DMS 273 (cell line): ENCODE measurements at regions not wholly inside any gene's neighbourhood (a gene's known extent, or its start where the extent isn't known, plus 50 kb on each side); places are given as distances from the start of the nearest gene placed in this dataset.
A peak's percentile ranks its signal among the peaks of the same experiment; 100 is the strongest.

Experiments
- DNase-seq: peaks from one replicate; lab custom pipeline; 2025; ENCODE audit not compliant: unreplicated experiment; lab: John Stamatoyannopoulos, UW

DNA sequence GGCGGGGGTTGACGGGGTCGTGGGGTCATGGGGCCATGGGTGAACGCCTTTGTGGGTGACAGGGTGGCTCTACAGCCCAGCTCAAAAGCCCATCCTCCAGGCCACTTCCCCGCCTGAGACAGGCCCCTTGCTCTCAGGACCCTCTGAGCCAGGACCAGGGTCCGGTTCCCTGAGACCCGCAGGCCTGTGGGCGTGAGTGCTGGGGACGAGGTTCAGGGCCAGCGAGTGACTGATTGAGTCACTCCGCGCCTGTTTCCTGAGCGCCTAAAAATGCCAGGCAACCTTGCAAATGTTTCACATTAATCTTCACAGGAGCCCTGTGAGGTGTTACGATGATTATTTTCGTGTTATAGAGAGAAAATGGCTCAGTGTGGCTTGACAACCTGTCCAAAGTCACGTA lies 97.8 kb downstream of the ZNF674 start:
- DNase-seq, result peak; percentile 44

DNA sequence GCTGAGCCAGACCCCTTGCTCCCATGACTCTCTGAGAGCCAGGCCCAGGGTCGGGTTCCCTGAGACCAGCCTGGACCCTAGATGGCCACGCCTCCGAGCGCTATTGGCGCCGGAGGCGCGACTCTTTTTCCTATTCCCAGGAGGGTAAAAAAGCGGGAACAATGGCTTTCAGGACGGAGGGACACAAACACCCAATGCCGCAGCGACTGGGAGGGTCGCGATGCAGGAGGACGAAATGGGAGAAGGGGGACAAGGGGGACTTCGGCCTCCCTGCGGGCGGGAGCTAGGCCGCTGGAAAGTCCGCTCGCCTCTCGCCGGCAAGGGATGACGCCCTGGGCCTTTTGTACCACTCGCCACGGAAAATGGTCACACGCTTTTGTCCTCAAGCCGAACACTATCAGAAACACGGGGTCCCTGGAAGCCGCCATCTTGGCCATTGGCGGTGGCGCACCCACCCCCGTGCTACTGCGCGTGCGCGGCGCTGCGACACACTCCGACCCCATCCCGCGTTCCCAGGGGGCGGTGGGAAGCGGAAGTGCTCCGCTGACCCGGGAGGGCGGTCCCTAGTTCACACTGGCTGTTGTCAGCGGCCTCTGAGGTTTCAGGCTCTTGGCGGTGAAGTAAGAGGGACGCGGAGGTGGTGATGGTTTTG lies 98.4 kb downstream of the ZNF674 start:
- peak; percentile 94 for DNase-seq

DNA sequence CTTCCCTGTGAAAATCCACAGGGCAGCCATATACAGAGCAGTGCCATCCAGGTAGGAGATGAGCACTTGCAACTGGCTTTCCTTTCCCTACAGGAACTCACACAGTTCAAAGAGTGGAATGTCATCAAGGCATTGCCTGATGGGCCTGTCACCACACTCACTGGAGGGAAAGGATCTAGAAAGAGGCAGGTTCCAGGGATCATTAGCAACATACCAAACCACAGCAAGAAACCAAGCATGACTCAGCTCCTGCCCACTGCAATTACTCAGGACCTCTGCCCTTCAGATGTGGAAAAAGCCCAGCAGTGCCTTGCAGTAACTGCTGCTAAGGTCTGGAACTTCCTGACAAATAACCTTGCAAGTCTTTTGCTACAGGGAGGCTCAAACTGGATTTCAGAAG lies 101.2 kb downstream of the ZNF674 start:
- no peak for DNase-seq

DNA sequence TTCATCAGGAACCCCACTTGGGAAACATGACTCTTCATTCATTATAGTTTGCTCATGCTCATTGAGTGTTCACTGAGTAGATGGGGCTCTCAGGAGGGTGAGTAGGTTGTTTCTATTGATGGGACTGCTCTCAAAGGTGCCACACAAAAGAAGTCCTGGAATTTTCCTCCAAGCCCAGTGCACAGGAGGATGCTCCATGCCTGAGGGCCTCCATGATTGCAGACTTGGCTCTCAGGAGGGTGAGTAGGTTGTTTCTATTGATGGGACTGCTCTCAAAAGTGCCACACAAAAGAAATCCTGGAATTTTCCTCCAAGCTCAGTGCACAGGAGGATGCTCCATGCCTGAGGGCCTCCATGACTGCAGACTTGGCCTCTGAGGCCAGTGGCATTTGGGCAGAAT lies 108.5 kb downstream of the ZNF674 start:
- no peak for DNase-seq

DNA sequence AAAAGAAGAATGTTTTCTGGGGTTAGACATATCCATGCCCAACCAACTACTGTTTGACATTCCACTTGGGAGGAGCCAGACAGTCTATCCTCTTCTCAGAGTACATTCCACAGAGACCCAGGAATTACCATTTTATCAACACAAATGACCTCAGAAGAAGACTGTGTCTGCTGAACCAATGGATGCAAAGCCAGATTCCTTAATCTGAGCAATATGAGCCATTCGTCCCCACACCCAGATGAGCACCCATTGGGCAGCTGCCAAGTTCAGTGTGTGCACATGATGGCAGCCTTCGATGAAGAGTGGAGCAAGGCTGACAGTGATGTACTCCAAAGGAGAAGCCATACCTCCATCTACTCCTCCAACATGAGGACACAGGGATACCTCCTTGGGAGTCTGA lies 111.3 kb downstream of the ZNF674 start:
- peak; percentile 10 for DNase-seq

DNA sequence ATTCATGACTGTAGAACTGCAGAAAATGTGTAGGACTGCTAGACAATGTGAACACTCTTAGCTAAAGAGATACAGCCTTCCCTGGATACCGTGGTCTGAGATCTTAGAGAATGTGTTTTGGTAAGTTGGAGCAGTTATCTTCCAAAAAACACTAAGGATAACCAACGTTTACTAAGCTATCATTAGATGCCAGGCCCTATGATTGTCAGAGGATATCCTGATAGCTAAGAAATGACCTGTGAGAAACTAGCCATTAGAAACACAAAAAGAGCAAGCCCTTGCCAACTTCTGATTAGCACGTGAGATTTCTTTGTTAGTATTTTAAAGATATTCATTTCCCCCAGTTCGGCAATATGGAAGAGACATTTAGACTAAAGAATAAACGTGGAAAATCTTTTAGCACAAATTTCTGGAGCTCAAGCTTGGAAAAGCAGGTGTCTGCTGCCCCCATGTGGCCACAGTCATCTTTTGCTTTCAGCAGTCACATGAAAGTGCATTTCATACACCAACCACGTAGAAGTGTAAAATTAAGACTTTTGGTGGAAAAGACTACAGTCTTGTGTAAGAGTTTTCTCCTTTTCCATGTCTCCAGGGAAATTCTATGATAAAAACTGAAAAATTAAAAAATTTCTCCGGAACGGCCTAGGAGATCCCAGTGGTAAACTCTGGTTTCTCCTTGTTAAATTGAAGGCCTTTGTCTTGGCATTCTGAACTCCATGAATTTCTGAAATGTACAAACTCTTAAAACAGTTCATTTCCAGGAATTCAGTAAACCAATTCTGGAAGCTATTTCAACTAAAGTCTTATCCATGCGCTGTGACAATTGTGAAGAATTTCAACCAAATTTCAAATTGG lies 136.4 kb downstream of the ZNF674 start:
- peak; percentile 83 for DNase-seq

DNA sequence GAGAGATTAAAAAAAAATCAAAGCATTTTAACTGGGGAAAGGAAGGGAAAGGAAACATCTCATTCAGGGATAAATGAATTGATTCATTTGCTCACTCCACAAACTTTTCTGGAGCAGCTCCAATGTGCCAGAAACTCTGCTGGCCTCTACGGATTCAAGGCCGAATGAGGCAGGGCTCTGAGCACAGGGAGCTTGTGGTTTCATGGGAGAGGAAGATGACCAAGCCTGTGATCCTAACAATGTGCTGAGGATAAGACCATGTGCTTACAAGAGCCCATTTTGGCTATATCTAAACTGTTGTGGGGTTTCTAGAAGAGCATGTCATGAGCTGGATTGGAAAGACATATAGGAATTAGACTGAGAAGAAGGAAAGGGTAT lies 137.5 kb downstream of the ZNF674 start:
- no peak for DNase-seq

DNA sequence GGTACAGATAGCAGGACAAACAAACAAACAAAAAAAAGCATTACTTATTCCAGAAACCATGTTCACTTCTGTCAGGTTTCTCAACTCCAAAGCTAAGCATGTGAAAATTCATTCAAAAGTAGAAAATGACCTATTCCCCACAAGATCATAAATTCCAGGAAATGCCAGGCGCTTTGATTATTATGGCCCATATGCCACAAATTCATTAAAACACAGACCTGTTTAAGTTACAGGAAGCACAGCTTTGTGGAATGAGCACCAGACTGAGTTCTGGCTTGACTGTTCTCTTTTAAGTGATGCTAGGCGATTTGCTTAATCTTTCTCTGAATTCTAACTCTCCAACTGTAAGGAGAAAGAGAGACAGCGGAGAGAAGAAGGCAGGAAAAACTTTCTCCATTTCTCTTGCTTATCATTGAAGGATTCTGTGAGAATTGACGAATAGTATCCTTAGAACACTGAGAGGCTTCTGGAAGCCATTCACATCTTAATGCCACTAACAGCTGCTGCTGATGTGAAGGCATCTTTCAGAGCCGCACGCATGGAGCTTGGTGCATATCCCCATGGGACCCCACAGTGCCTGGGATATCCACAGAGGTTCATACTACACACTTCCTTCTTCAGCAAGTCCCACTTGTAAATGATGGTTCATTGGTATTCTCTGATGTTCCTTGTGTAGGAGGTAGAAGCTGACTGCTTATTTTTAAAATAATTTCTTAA lies 138.0 kb downstream of the ZNF674 start:
- DNase-seq, result no peak

DNA sequence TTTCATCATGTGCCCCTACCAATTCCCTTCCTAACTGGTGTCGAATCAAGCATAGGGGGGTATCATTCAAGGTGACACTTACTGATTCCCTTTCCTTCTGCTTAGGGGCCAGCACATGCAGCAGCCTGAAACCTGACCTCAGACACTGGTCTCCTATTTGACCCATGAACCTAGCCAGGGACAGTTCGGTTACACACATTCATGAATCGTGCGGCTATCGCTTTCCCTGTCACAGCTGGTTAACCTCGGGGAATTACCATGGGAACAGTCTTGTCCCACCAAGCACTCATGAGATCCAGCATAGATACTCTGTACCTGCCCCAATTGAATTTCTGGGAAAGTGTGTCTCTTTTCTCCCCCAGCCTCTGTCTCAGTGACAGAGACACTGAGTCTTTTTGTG lies 140.4 kb downstream of the ZNF674 start:
- DNase-seq, result no peak

DNA sequence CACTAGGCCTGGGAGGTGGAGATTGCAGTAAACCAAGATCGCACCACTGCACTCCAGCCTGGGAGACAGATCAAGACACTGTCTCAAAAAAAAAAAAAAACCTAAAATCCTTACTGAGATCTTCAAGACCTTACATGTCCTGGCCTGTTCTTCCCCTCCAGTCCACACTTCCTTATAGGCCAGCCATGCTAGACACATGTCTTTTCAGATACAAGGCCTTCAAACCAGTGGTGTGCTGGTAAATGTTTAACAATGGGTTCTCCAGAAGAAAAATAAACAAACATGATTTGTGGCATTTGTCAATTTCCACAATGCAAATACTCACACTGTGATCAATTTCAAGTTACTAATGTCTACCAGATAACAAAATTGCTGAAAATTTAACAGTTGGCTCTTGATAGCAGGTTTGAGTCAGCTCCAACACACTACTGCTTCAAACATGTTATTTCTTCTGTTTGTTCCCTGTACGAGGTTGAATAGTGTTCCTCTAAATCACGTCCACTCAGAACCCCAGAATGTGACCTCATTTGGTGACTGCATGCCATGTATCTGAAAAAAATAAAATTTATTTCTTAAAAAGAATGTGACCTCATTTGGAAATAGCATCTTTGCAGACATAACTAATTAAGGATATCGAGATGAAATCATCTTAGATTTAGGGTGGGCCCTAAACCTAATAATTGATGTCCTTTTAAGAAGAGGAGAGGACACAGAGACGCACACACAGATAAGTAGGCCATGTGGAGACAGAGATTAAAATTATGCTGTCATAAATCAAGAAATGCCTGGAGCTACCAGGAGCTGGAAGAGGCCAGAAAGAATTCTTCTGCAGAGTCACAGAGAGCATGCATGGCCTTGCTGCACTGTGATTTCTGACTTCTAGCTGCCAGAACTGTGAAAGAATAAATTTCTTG lies 144.4 kb downstream of the ZNF674 start:
- DNase-seq, result no peak

DNA sequence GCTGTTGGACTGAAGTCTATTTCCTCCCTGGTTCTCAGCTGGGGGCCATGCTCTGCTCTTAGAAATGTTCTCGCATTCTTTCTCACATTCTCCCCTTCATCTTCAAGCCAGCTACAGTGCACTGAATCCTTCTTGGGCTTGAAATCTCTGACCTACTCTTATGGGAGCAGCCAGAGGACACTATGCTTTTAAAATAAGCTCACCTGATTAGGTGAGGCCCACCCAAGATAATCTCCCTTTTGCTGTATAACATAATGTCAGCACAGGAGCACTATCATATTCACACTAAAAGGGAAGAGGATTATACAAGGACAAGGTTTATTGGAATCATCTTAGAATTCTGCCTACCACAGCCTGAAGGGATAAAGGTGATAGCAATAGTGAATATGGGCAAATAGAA lies 146.3 kb downstream of the ZNF674 start:
- no peak for DNase-seq

DNA sequence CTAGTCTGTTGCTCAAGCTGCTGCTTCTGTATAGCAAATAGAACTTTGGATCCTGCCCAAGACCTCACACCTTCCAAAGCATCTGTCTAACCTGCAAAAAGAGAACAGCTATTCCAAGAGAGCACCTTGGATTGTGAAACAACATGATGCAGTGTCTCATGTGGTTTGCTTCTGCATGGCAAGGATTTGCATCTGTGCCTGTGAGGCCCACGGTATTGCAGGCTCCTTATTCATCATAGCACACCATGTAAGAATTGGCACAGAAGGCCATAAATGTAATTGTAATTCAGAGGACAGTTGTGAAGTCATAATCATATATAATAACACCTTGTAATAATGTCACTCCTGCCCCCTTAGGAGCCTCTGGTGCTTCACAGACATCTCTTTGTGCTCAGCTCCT lies 147.1 kb downstream of the ZNF674 start:
- DNase-seq, result no peak

DNA sequence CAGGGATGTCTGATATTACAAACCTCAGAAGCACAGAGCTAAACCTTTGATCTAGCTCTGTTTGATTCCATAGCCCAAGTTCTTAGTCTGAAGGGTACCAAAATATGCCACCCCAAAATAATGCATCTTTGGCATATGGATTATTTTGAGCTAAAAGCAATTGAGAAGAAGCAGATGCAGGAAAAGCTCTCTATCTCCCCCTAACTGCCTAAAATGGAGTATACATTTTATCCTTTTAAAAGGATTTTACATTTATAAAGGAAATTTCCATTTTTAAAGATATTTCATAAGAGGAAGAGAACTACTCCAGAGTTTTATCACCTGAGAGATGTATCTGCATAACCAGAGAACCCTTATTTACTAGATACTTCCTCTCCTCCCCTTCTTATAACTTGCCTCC lies 158.7 kb downstream of the ZNF674 start:
- no peak for DNase-seq

DNA sequence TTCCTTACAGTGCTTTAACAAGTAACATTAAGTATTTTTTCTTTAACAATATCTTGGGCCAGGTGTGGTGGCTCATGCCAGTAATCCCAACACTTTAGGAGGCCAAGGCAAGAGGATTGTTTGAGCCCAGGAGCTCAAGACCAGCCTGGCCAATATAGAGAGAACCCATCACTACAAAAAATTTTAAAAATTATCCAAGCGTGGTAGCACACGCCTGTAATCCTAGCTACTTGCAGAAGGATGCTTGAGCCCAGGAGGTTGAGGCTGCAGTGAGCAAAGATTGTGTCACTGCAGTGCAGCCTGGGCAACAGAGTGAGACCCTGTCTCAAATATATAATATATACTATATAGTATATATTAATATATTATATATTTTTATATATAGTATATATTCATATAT lies 162.2 kb downstream of the ZNF674 start:
- no peak for DNase-seq

DNA sequence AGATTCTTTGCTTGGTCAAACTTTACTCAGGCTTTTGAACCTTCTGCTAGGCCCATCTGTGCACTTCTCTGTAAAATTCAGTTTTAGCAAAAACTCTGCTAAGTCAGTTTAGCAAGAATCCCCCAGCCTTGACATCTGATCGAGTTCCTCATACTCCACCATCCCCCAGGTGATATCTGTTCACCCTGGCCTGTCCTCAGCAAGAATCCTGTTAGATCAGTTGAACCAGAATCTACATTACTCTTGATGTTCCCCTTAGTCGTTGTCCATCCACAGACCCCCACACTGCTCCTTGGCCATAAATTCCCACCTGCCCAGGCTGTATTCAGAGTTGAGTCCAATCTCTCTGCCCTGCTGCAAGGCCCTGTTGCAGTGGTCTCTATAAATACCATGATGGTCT lies 162.6 kb downstream of the ZNF674 start:
- no peak for DNase-seq

DNA sequence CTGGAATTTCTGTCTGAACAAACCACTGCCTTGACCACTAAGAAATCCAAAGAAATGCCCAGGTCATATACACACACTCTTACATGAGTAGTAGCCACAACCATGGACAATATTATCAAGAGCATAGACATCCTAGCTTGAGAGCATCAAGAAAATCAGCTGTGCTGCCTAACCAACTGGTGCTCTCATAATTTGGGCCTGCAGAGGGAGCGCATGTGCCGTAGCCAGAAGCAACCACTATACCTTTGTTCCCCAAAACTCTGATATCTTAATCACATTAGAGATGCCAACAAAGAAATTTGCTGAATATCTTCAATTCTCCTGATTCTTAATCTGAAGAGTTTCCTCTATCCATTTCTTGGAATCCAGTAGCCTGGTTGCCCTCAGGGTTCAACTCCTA lies 163.6 kb downstream of the ZNF674 start:
- peak; percentile 42 for DNase-seq

DNA sequence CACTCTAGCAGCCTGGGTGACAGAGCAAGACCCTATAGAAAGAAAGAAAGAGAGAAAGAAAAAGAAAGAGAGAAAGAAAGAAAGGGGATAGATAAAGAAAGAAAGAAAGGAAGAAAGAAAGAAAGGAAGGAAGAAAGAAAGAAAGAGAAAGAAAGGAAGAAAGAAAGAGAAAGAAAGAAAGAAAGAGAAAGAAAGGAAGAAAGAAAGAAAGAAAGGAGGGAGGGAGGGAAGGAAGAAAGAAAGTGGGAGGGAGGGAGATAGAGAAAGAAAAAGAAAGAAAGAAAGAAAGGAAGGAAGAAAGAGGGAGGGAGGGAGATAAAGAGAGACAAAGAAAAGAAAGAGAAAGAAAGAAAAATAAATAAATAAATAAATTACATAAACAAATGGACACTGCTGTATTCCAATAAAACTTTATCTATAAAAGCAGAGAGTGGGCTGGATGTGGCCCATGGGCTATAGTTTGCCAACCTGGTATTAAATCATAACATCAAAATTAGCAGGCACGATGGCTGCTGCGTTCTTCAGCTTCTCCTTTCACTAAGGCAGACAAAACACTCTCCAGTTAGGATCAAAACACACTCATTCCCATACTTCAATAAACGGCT lies 165.0 kb downstream of the ZNF674 start:
- DNase-seq, result no peak

DNA sequence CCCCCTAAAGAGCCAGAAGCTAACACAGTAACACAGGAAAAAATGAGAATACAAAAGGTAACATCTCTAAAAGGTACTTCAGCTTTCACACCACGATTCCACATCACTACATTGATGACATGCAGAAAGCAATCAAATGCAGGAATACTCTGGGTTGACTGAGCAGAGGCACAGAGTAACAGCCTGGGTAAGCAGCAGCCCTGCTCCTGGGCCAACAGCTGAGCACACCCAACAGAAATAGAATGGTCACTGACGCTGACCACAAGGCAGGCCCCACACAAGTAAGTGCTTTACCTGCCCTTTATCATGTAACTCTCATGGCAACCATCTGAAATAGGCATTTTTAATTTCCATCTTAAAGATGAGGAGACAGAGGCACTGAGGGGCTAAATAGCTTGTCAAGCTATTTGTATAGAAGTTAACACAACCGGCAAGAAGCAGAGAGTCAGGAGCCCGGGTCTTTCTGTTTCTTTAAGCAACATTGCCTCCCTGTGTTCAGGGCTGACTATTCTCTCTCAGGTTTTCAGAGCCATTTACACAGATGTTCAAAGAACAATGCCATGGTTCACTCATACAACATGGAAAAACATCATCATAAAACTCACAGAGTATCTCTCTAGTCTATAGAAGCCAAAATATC lies 168.9 kb downstream of the ZNF674 start:
- peak; percentile 42 for DNase-seq

DNA sequence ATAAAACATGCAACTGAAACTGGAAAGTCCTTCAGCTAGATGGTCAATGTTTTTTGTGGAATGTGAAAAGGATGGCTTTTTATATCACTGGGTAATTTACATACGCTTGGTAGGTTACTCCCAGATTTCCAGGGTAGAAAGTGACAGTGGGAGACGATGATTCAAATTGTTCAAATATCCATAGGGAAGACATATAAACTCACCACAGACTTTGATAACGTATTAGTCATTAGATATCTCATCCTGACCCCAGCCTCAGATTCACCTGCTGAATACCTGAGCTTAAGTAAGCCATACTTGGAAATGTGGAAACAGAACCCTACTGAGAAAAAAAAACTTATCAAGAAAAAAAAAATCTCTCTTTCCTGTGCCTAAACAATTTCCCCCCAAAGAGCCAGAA lies 169.4 kb downstream of the ZNF674 start:
- no peak for DNase-seq

DNA sequence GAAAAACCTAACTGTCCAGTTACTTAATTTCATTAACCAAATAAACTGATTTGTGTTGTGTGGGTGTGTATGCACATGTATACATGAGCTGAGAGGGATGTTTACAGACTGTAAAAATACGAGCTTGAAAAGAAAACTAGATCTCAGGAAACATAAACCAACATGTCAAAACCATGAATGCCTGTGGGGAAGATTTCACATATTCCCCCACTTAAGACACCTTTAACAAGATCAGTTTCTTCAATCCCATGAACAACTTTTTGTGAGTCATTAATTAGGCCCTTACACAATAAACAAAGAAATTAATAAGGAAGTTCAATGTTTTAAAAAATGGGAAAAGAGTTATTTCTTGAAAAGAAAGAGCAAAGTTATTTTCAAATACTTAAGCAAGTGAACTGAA lies 170.8 kb downstream of the ZNF674 start:
- no peak for DNase-seq
